GM18517 (cell line): ENCODE measurements at regions not wholly inside any gene's neighbourhood (a gene's known extent, or its start where the extent isn't known, plus 50 kb on each side); places are given as distances from the start of the nearest gene placed in this dataset.

Source experiments
- ATAC-seq: cut with Tn5 transposase; IDR thresholded peaks from one replicate; pipeline ENCODE4 v1.9.1; 2021; ENCODE audit warnings: mild to moderate bottlenecking, moderate library complexity; ENCODE audit not compliant: unreplicated experiment

- no peak for ATAC-seq
Observed at GRCh38 chr2:225735844-225736243, 336.3 kb downstream of the NYAP2 start.

- ATAC-seq: no peak
Observed at GRCh38 chr2:225725726-225726125, 326.2 kb downstream of the NYAP2 start.
